HUES6 (cell line): ENCODE measurements at regions not wholly inside any gene's neighbourhood (a gene's known extent, or its start where the extent isn't known, plus 50 kb on each side); places are given as distances from the start of the nearest gene placed in this dataset.

Experiments used
- H3K27ac ChIP-seq: 2 replicates; pipeline ENCODE4 v1.7.0; 2013; ENCODE audit warnings: low read depth, mild to moderate bottlenecking, low read length, inconsistent platforms
- H3K27me3 ChIP-seq: 2 replicates; pipeline ENCODE4 v1.6.1; 2013; ENCODE audit warnings: low read length; ENCODE audit not compliant: control insufficient read depth, insufficient read depth
- H3K36me3 ChIP-seq: 2 replicates; pipeline ENCODE4 v1.6.1; 2013; ENCODE audit warnings: low read length; ENCODE audit not compliant: control insufficient read depth, insufficient read depth
- H3K4me1 ChIP-seq: 2 replicates; pipeline ENCODE4 v1.6.1; 2013; ENCODE audit warnings: low read length; ENCODE audit not compliant: control insufficient read depth, insufficient read depth
- H3K4me3 ChIP-seq: 2 replicates; pipeline ENCODE4 v1.5.1; 2013; ENCODE audit warnings: low read depth, low read length
- H3K9ac ChIP-seq: one replicate; pipeline ENCODE4 v1.6.1; 2013; ENCODE audit warnings: mild to moderate bottlenecking, low read length
- H3K9me3 ChIP-seq: 2 replicates; pipeline ENCODE4 v1.6.1; 2013; ENCODE audit warnings: low read depth, low read length; ENCODE audit not compliant: control insufficient read depth, insufficient read depth

DNA sequence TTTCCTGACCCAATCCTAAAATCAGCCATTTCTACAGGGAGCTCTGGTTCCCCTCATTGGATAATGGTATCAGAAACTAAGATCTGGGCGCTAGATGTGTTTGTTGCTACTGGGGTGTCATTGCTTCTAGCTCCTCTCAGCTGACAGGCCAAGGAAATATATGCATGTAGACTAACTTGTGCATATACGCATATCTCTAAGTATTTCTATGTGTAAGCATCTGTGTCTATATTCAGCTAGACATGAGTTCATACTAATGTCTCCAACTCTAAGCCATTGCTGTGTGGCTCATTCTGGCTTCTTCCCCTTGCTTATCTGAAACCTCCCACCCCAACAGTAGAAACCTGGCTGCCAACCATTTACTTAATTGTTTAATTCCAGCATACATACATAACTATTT is 130.3 kb upstream of the MAGI3 start:
- Histone ChIP-seq H3K9me3 (no peaks in the 10 kb centered on the region), H3K4me3 (no peak overlapping the region), H3K9ac (no peak overlapping the region), H3K27ac (no peak overlapping the region), H3K4me1 (peaks cover 16% of the 10 kb centered on the region), H3K27me3 (no peaks in the 10 kb centered on the region), H3K36me3 (no peaks in the 10 kb centered on the region)

DNA sequence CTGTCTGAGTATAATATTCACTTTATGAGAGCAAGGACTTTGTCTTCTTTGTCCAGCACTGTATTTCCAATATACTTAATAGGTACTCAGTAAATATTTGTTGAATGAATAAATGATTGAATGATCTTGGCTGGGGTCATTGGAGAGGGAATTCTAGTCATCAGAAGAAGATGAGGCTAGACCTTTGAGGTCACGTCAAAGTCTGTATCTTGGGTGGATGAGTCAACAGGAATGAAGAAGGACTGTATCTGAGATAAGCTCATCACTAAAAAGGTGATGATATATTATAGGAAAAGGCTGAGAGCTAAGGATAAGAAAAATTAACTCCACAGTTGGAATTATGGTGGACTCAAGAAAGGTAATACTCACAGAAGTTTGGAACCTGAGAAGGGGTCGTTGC is 125.1 kb upstream of the MAGI3 start:
- H3K4me1 ChIP-seq = no peaks in the 10 kb centered on the region
- no peak overlapping the region for H3K27ac ChIP-seq
- H3K9me3 ChIP-seq = no peaks in the 10 kb centered on the region
- no peaks in the 10 kb centered on the region for H3K27me3 ChIP-seq
- H3K36me3 ChIP-seq = no peaks in the 10 kb centered on the region
- no peak overlapping the region for H3K9ac ChIP-seq
- H3K4me3 ChIP-seq = no peak overlapping the region

- no peaks in the 10 kb centered on the region for H3K9me3 ChIP-seq
- no peak overlapping the region for H3K4me3 ChIP-seq
- H3K36me3 ChIP-seq = no peaks in the 10 kb centered on the region
- no peaks in the 10 kb centered on the region for H3K27me3 ChIP-seq
- no peak overlapping the region for H3K27ac ChIP-seq
- no peaks in the 10 kb centered on the region for H3K4me1 ChIP-seq
- no peak overlapping the region for H3K9ac ChIP-seq
Observed at GRCh38 chr1:113266788-113267187, 123.5 kb upstream of the MAGI3 start.

- Histone ChIP-seq H3K36me3 (no peaks in the 10 kb centered on the region), H3K4me1 (no peaks in the 10 kb centered on the region), H3K9ac (no peak overlapping the region), H3K9me3 (no peaks in the 10 kb centered on the region), H3K27me3 (no peaks in the 10 kb centered on the region), H3K4me3 (no peak overlapping the region), H3K27ac (no peak overlapping the region)
Observed at GRCh38 chr1:113269168-113269963, 120.9 kb upstream of the MAGI3 start.

- H3K36me3 ChIP-seq = no peaks in the 10 kb centered on the region
- no peak overlapping the region for H3K27ac ChIP-seq
- no peak overlapping the region for H3K4me3 ChIP-seq
- peaks cover 11% of the 10 kb centered on the region for H3K4me1 ChIP-seq
- no peak overlapping the region for H3K9ac ChIP-seq
- no peaks in the 10 kb centered on the region for H3K27me3 ChIP-seq
- no peaks in the 10 kb centered on the region for H3K9me3 ChIP-seq
Observed at GRCh38 chr1:113271039-113271438, 119.3 kb upstream of the MAGI3 start.

DNA sequence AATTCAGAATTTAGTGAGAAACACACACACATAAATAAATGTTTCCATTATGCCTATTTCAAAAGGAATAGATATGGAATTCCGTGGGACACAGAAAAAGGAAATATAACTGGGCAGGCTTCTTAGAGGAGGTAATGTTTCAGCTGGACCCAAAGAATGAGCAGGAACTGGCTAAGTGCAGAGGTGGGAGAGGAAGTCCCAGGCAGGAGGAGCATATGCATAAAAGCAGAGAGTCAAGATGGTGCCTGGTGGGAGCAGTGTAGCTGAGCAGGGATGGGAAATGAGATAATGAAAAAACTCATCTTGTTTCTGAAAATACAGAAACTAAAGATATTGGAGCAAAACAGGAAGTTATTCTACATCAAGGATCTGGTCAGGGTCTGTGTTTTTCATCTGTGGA is 115.2 kb upstream of the MAGI3 start:
- no peak overlapping the region for H3K4me3 ChIP-seq
- H3K36me3 ChIP-seq = no peaks in the 10 kb centered on the region
- H3K27me3 ChIP-seq = no peaks in the 10 kb centered on the region
- H3K4me1 ChIP-seq = peaks cover 23% of the 10 kb centered on the region
- H3K27ac ChIP-seq = no peak overlapping the region
- no peaks in the 10 kb centered on the region for H3K9me3 ChIP-seq
- H3K9ac ChIP-seq = no peak overlapping the region

GRCh38 chr1:113275691-113276090 is 114.6 kb upstream of the MAGI3 start:
- H3K4me1 ChIP-seq = peaks cover 23% of the 10 kb centered on the region
- no peaks in the 10 kb centered on the region for H3K9me3 ChIP-seq
- H3K36me3 ChIP-seq = no peaks in the 10 kb centered on the region
- H3K27ac ChIP-seq = no peak overlapping the region
- no peak overlapping the region for H3K9ac ChIP-seq
- no peak overlapping the region for H3K4me3 ChIP-seq
- H3K27me3 ChIP-seq = no peaks in the 10 kb centered on the region

DNA sequence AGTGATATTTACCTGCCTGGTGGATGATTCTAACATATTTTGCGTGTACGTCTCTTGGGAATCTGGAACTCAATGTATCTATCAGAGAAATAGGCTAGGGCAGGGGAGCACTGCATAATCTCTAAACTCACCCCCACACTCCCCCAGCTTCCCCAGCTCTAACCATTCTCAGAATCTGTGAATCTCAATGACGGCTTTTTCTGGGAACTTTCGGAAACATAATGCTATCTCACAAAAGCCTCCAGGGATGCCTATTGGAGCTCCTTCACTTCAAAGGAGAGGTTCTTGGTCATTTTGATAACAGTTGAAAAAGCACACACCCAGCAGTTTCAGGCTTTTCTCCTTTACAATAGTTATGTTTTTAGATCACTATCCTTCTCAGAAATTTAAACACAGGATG is 113.8 kb upstream of the MAGI3 start:
- Histone ChIP-seq H3K4me1 (peaks cover 23% of the 10 kb centered on the region), H3K9me3 (no peaks in the 10 kb centered on the region), H3K27ac (no peak overlapping the region), H3K9ac (no peak overlapping the region), H3K4me3 (no peak overlapping the region), H3K36me3 (no peaks in the 10 kb centered on the region), H3K27me3 (no peaks in the 10 kb centered on the region)

GRCh38 chr1:113278371-113278770 is 111.9 kb upstream of the MAGI3 start:
- no peak overlapping the region for H3K4me3 ChIP-seq
- H3K27me3 ChIP-seq = no peaks in the 10 kb centered on the region
- no peaks in the 10 kb centered on the region for H3K9me3 ChIP-seq
- H3K36me3 ChIP-seq = no peaks in the 10 kb centered on the region
- H3K9ac ChIP-seq = no peak overlapping the region
- no peak overlapping the region for H3K27ac ChIP-seq
- peaks cover 23% of the 10 kb centered on the region for H3K4me1 ChIP-seq

DNA sequence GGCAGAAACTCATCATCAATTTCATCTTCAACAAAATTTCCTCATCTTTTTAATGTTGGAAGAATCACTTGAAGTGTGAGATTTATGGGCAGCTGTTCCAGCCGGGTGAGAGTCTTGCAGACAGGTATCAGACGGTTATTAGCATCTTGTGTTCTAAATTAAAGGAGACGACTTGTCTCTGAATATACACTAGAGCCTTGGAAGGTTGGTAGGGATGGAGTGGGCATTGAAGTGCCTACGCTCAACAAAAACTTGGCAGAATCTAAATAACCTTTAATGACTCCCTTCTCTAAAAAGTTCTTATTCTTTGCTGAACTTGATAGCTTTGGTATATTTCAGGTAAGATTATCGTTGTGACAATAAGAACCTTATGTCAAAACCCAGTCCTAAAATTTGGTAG is 111.5 kb upstream of the MAGI3 start:
- no peaks in the 10 kb centered on the region for H3K27me3 ChIP-seq
- H3K27ac ChIP-seq = no peak overlapping the region

DNA sequence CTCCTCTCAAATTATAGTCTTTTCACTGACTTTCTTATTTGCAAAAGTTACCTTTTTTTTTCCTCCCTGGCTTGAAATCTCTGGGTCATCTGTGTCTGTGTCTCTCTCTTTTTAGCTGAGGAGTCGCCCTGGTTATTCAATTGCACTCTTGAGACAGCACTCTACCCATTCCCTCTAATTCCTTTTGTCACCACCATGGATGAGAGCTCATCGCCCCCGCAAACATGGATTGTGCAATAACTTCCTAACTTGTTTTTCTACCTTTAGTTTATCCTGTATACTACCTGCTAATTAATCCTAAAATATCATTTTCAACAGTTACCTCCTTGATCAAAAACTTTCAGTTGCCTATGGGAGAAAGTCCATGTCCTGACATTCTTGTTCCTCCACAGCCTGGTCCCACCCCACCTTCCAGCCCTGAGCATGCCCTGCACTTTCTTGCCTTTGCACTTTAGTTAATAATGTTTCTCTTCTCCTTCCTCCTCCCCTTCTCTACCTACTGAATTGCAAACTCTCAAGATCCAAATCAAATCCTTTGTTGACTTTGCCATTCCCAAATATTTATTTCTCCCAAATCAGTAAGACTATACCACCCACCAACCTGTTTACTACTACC is 110.4 kb upstream of the MAGI3 start:
- H3K27ac ChIP-seq = no peak overlapping the region
- no peaks in the 10 kb centered on the region for H3K27me3 ChIP-seq
- peaks cover 23% of the 10 kb centered on the region for H3K4me1 ChIP-seq
- no peaks in the 10 kb centered on the region for H3K9me3 ChIP-seq
- H3K4me3 ChIP-seq = no peak overlapping the region
- no peak overlapping the region for H3K9ac ChIP-seq
- H3K36me3 ChIP-seq = no peaks in the 10 kb centered on the region

More for the DNA sequence above, 111.5 kb upstream of the MAGI3 start:
- H3K36me3 ChIP-seq = no peaks in the 10 kb centered on the region
- no peak overlapping the region for H3K9ac ChIP-seq
- H3K9me3 ChIP-seq = no peaks in the 10 kb centered on the region
- no peak overlapping the region for H3K4me3 ChIP-seq
- H3K4me1 ChIP-seq = peaks cover 23% of the 10 kb centered on the region
